ENCODE measurements at regions not wholly inside any gene's neighbourhood (a gene's known extent, or its start where the extent isn't known, plus 50 kb on each side); places are given as distances from the start of the nearest gene placed in this dataset.

DNA sequence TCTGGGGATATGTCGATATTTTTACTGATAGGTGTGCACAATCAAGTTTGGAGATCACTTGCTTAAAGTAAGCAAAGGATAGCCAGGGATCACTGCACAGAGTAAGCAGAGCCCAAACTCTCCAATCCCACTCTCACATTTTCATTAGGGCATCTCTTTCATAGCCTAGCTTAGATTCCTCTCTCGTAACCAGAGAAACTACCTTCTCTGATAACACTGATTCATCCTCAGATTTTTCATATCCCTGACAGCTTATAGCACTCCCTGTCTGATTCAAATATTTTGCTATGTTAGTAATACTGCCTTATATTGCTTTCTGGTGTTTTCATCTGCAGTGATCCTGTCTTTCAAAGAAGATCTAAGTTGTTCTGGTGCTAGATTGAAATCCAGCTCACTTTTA is 123.7 kb downstream of the CBLL2 start:
- no peak for DNase-seq

DNA sequence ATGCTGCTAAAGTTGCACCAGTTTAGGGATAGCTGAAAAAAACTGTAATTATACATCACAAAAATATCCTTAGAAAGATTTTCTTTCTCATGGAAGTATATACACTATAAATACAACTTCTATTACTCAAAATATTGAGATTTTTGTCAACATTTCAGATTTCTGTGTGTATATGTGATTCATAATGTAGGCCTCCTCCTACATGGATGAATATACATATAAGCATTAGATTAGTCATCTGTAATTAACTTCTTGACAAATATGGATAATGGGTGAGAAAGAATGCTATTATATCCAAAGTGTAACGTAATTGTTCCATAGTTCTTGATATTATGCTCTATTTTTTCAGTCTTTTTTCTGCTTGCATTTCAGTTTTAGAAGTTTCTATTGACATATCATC is 124.9 kb downstream of the CBLL2 start:
- no peak for DNase-seq

DNA sequence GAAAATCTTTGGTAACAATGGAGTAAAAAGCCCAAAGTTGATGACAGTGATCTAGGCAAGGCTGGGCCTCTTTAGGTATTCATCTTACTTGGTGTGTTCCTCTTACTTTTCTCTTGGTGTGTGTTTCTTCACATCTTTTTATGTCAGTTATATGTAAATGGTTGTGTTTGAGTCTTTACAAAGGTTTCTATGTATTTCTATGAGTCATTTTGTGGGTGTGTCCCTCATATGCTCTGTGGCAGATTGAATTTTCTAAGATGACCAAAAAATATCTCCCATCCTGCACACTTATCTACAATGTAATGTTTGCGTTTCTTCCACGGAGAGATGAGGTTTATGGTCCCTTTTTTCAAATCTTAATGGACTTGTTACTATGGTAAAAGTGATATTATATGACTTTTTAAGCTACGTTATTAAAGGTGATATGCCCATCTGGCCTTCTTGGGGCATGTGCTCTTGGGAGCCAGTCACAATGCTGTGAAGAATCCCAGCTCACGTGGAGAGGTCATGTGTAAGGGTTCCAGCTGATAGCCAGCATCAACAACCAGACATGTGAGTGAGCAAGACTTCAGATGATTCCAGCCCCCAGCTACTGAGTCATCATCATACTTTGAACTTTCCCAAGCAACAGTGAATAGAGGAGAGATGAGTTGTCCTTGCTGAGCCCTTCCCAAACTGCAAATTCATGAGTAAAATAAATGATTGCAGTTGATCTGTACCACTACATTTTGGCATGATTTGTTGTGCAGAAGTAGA is 126.9 kb downstream of the CBLL2 start:
- no peak for DNase-seq

DNA sequence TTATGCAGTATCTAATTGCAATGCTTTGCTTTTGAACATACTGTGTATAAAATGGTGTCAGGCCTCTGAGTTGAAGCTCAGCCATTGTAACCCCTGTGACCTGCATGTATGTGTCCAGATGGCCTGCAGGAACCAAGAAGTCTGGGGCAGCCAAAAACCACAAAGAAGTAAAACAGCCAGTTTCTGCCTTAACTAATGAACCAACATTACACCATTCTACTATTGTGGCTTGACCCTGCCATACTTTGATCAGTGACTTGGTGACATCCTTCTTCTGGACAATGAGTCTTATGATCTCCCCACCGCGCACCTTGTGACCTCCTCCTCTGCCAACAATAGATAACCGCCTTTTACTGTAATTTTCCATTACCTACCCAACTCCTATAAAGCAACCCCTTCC is 131.6 kb downstream of the CBLL2 start:
- DNase-seq: no peak

DNA sequence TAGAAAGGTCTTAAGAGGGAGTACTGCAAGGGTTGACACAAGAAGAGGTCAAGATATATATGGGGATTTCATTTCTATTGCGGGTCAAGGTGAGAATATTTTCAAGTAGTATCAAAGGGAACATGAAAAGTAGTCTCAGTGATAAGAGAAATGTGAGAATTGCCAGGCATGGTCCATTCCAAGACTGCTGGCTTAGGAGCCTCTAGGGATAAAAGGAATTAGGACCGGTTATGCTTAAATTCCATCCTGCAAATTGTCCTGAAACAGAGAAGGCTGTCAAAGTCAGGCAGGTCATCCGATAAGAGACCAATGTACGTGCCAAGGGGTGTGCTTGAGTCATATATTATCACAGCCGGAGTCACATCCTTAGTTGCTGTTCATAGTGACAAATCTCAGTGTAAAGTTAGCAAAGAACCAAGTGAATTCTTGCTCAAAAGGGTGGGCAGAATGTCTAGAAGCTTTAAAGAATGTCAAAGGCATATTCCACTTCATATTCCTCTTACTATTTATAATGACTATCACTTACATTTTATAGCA is 133.6 kb downstream of the CBLL2 start:
- DNase-seq: no peak

DNA sequence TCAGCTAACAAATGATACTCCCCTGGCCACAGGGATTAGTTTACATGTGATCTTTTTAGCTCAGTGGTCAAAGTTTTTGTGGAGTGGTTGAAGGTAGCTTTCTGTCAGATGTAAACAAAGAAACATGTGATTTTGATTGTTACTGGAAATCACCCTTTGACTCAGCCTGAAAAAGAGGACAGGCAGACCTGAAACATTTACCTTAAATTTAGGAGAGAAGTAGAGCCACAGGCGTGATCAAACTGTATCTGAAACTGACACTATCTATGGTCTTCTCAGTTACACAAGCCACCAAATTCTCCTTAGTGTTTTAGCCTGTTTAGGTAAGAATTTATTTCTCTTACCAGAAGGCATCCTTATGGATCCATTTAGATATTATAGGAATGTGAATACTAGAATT is 136.7 kb downstream of the CBLL2 start:
- no peak for DNase-seq

DNA sequence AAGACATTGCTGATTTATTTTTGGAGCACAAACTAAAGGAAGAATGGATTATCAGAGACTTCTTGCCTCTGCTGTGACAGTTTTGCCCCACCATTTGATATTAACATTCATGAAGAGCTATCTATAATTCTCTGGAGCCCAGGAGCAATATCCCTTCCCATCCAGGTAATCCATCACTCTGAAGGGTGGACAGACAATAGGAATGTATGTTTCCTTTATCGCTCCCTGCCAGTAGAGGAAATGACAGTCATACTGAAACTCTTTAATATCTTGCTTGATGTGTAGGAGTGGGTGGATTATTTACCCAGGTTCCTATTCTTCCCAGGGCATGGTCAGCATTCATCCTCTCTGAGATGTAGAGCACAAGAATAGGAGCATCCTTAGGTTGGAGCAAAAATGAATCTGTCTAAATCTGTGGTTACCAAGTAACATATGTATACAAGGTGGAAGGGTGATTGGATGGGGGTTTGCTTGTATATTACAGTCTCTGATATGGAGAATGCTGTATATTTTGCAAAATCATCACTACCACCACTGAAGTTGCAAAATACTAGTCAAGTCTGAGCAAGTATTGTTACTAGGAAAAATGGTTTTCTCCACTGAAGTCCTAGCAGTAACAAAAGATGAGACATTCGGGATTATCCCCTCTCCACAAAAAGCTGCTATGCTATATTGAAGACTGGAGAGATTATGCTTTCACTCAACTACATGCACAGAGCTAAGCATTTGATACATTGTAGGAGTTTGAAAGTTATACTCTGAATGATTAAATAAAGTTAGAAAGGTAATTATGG is 151.6 kb downstream of the CBLL2 start:
- no peak for DNase-seq

DNA sequence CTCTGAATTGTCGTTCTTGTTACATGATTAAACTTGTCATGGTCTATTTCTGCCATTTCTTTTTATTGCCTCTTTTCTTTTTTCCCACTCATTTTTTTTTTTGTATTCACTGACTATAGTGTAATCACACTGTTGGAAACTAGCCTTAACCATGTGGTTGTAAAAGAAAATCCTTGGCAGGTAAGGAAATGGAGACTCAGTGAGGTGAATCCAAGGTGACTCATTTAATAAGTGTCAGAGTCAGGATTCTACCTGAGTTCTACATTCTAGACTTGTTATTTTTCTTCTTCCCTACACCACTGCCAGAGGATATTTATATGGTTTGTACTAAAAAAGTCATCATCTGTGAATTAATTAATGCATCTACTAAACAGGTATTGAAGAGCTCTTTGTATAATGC is 152.2 kb downstream of the CBLL2 start:
- no peak for DNase-seq

DNA sequence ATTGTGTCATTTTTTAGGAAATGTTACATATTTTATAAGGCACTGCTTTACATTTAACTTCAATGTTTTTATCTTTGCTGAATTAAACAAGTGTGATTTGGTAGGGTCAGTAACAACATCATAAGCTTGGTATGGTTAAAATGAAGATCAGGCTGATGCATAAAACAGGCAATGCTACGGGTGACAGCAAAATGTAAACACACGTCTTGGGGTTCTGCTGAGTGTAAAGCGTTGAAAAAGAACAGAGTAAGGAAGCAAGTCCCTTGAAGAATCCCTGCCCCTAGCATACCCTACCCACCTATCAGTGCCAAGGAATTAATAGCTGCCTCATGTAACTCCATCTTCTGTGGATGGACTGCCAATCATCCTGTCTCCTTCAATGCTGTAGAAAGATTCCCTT is 157.0 kb downstream of the CBLL2 start:
- DNase-seq: no peak

DNA sequence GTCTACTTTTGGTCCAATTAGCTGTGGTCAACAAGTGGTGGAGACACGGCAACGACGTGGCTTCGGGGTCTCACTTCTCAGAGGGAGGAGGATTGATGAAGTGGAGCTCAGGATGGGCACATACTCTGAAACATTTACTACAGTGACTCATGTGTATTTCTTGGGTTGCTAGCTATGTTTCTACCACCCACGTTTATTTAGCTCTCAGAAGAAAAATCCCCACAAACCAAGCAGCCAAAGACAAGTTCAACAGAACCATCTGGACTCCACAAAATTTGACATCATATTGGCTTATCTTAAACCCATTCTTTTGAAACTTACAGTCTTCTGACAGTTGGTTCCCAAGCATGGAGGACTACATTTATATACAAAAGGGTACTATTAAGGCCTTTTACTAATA is 158.0 kb downstream of the CBLL2 start:
- DNase-seq: no peak

DNA sequence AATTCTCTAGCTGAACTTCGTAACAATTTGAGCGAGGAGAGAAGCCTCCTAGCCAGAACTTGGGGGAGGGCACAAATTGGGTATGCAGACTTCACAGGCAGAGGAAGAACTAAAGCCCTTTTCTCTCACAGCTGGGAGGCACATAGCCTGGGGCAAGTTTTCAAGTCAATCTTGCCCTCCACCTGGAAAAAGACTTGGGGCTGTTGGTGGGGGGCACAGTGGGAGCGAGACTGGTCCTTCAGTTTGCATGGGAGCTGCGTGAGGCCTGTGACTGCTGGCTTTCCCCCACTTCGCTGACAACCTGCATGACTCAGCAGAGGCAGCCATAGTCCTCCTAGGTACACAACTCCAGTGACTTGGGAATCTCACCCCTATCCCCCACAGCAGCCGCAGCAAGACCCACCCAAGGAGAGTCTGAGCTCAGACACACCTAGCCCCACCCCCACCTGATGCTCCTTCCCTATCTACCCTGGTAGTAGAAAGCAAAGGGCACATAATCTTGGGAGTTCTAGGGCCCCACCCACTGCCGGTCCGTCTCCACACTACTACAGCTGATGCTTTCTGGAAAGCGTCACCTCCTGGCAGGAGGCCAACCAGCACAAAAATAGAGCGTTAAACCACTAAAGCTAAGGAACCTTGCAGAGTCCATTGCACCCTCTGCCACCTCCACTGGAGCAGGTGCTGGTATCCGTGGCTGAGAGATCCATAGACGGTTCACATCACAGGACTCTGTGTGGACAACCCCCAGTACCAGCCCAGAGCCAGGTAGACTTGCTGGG is 160.8 kb downstream of the CBLL2 start:
- DNase-seq: no peak

DNA sequence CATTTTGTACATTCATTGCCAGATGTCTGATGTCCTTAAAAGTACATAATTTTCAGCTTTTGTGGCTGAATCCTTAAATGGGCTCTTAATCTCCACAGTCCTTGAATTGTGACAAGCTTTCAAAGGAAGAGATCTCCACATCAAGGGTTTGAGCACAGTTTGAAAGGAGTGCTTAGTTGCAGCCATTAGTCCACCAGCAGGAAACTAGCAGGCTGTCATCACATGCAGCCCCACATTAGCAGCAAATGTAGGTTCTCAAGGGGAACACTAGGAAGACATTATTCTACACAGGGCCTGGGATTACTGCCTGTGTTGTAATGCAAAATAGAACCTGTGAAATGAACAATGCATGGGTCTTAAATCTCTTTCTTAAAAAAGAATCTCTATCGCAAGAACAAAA is 173.2 kb downstream of the CBLL2 start:
- no peak for DNase-seq

DNA sequence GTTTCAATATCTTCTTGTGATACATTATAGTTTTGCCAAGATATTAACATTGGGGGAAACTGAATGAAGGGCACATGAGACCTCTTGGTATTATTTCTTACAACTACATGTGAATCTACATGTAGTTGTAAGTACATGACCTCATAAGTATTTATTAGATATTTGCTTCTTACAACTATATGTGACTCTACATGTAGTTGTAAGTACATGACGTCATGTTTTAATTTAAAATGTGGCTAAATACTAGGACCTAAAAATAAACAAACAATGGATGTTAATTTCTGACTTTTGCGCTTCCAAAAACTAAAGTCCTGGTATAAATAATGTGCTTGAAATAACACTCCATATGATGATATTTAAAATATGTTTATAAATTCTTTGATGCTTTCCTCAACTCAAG is 190.2 kb downstream of the CBLL2 start:
- no peak for DNase-seq

DNA sequence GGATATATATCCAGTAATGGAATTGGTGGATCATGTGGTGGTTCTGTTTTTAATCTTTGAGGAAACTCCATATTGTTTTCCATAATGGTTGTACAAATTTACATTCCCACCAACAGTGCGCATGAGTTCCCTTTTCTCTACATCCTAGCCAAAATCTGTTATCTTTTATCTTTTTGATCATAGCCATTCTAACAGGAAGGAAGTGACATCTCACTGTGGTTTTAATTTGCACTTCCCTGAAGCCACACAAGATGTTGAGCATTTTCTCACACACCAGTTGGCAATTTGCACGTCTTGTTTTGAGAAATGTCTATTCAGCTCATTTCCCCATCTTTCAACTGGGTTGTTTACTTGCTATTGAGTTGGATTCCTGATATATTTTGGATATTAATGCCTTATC is 194.9 kb downstream of the CBLL2 start:
- no peak for DNase-seq

DNA sequence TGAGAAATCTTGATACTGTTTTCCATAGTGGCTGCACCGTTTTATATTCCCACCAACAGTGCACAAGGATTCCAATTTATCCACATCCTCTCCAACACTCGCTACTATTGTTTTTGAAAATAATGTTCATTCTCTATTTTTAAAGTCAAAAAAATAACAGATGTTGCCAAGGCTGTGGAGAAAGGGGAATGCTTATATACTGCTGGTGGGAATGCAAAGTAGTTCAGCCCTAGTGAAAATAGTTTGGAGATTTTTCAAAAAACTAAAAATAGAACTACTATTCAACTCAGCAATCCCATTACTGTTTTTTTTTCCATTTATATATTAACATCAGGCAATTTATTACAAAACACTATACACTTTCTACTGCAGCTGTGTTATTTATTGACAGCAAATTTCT is 208.7 kb downstream of the CBLL2 start:
- DNase-seq: no peak

DNA sequence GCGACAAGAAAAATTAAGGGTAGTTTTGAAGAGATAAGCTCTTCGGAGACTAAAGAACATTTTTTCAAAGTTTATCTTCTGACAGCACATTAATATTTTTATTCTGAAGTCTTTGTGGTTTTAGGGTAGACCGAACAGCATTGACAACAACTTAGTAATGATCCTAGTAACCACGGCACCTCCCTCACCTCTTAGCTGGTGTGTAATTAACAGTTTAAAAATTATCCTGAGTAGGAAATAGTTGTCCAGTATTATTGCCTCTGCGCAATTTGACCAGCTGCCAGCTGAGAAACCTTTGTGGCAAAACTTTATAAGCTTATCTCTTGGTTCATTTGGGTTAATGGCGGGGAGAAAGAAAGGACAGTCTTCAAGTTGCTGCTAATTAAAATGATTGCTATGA is 213.6 kb downstream of the CBLL2 start:
- DNase-seq: no peak

DNA sequence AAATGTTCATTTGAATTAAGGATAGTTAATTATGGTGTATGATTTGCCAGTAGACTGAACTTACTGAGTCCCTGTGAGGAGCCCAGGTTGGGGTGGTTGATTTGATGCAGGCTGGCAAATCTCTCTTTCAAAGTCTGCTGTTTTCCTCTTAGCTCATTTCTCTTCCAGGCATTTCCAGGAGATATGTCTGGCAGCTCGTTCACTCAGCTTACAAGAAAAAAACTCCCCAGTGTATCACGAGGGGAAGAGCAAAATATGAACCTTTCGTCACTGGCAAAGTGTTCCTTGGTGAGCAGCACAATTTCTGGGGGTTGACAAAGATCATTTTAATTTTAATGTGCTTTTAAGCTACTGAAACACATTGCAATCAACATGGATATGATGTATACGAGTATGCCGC is 244.2 kb downstream of the CBLL2 start:
- DNase-seq: no peak

DNA sequence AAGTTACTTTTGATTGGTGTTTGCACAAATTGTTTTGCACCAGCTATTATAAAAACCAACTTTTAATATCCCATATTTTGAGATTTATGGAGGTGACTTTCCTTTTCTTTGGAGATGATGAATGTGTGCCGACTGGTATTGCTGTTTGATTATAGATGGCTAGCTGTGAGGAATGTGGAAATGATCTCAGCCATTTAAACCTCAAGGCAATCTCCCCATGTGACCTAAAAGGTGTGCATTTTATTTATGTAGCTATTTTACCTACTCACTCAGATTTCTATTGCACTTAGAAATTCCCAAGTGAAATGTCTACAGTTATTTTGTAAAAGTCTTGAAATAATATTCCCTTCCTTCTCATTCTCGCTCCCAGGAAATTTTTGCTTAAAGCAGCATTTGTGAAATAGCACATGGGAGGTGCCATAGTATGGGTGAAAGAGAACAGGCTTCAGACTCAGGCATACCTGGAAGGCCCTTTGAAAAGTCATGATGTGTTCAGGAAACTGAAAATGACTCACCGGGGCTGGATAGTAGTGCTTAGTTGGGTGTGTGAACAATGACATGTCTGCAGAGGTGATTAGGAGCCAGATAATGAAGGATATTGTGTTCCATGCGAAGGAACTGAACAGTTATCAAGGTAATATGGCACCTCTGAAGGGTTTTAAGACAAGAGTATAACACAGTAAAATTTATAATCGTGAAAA is 247.6 kb downstream of the CBLL2 start:
- DNase-seq: no peak

DNA sequence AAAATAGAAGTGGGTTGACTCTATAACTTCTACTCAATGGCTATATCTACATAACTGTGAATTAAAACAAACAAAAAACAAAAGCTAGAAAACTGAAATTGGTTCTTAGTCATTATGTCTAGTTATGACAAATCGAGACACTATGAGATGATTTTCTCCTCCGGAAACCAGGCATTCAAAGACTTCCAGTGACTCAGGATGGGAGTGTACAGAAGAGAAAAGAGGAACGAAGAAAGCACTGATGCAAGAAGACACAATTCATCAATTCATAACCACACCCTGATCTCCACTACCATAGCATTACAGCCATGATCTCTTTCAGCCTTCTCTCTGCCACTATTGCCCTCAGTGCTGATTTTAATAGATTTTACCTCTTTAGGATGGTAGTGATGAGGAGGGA is 253.6 kb downstream of the CBLL2 start:
- DNase-seq: no peak

DNA sequence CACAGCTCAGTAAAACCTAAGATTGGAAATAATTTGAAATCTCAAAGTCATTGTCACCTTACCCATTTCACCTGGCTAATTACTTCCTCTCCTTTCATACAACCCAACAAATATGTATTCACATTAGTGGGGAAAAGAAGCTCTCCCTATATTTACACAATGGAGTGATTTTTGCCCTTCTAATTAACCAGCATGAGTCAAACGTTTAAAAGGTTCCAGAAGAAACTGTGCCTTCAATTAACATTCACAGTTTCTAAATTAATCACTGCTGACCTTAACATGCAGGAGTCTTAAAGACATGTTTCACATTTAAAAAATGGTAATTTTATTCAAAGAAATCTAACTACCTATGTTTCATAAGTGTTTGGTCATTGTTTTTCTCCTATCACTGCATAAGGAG is 254.6 kb downstream of the CBLL2 start:
- no peak for DNase-seq

DNA sequence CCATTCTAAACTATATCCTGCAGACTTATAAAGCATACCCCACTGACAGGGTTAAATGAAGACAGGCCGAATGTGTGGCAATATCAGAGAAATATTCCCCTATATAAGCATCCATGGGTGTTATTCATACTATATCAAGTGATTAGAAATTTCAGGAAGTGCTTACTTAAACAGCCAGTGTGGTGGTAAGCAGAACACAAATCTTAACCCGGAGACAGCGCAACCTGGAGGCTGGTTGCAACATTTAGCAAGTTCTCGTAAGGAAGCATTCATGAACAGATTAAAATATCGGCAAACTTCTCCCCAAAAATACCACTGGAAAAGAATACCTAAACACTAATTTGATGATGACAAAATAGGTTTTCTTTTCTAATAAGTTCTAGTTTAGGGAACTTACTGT is 261.2 kb downstream of the CBLL2 start:
- DNase-seq: no peak

DNA sequence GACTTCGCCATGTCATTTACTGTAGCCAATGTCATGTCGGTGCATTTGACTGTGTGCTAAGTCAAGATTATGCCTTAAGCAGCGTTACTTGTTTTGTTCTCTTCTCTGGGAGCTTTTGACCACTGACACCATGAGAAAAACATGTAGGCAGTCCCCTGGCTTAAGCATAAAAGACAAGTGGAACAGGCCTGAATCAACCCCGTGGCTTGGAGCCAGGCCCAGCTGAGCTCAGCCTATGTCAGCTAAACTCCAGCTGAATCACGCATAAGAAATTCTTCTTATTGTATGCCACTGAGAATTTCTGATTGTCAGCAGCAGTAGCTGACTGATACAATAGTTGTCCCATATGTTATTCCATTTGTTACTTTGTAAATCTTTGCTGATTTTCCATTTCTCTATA is 261.9 kb downstream of the CBLL2 start:
- no peak for DNase-seq

DNA sequence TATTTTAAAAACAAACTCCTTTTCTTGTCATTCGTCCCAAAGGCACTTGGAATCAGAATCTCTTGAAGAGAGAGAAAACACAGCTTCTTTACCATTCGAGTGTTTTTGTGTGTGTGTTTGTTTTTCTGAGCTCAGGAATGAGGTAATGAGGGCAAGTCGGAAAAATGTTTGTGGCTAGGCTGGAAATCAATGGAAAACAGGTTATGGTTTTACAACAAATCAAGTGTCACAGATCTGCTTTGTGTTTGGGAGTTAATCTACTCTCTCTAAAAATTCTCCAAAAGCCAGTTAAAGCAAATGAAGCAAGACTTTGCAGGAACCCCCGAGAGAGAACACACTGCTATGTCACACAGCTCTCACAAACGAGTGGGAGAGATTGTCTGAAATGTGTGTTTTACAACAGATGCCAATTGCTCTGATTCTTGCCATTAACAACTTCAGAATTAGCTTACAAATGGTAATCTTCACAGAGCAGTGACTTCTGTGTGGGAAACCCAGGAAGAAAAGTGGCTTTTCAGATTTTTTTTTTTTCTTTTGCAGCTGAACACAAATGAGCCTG is 264.1 kb downstream of the CBLL2 start:
- DNase-seq: no peak
